LNCAP (cell line): ENCODE measurements at regions not wholly inside any gene's neighbourhood (a gene's known extent, or its start where the extent isn't known, plus 50 kb on each side); places are given as distances from the start of the nearest gene placed in this dataset.

Source experiments
- TF ChIP-seq, protein P1 (sequence below): fragments of 450-650 bp; IDR thresholded peaks from 2 replicates; pipeline ENCODE4 v1.5.1; 2017; ENCODE audit warnings: mild to moderate bottlenecking

GRCh38 chr12:22740656-22741355 is 115.8 kb downstream of the ETNK1 start:
- TF ChIP-seq, protein P1, sequence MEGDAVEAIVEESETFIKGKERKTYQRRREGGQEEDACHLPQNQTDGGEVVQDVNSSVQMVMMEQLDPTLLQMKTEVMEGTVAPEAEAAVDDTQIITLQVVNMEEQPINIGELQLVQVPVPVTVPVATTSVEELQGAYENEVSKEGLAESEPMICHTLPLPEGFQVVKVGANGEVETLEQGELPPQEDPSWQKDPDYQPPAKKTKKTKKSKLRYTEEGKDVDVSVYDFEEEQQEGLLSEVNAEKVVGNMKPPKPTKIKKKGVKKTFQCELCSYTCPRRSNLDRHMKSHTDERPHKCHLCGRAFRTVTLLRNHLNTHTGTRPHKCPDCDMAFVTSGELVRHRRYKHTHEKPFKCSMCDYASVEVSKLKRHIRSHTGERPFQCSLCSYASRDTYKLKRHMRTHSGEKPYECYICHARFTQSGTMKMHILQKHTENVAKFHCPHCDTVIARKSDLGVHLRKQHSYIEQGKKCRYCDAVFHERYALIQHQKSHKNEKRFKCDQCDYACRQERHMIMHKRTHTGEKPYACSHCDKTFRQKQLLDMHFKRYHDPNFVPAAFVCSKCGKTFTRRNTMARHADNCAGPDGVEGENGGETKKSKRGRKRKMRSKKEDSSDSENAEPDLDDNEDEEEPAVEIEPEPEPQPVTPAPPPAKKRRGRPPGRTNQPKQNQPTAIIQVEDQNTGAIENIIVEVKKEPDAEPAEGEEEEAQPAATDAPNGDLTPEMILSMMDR = no peak

- TF ChIP-seq, protein P1 = no peak
Measured at GRCh38 chr12:22743700-22744099, 118.7 kb downstream of the ETNK1 start.

GRCh38 chr12:22744197-22744596 is 119.2 kb downstream of the ETNK1 start:
- TF ChIP-seq, protein P1 = no peak

- TF ChIP-seq, protein P1 = no peak
Measured at GRCh38 chr12:22746720-22747119, 121.7 kb downstream of the ETNK1 start.

- TF ChIP-seq, protein P1 = no peak
Measured at GRCh38 chr12:22755629-22756028, 130.7 kb downstream of the ETNK1 start.

- TF ChIP-seq, protein P1 = no peak
Measured at GRCh38 chr12:22759769-22760674, 135.1 kb downstream of the ETNK1 start.

- TF ChIP-seq, protein P1 = no peak
Measured at GRCh38 chr12:22765421-22766130, 140.6 kb downstream of the ETNK1 start.
